ENCODE measurements at regions not wholly inside any gene's neighbourhood (a gene's known extent, or its start where the extent isn't known, plus 50 kb on each side); places are given as distances from the start of the nearest gene placed in this dataset.
"Not testable (repeated sequence)": the region's sequence is repeated elsewhere in the genome, so short reads cannot be mapped to it uniquely, and the experiment has no call there.

DNA sequence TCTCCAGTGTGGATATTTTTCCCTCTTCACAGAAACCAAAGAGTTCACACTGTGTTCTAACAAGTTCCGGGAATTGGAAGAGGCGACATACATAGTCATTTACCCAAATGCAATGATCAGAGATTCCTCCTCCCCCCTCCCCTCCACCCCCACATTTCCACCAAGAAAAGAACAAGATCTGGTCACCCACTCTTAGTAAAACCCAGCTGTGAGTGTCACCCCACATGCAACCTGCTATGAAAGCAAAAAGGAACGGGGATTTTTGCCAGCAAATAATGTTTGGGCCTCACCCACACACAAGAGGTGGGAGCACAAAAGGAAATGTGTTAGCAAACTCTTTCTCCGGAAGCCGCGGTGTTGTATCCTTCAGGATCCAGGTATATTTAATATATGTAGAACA, 745.0 kb upstream of the AUTS2 start:
- no peak for DNase-seq (ENCODE audit: low spot score)
- Mint-ChIP-seq H3K4me3 (ENCODE audit: low read depth) (no peak overlapping the region), H3K4me1 (ENCODE audit: low read depth) (no peaks in the 10 kb centered on the region), H3K9me3 (peaks cover 49% of the 10 kb centered on the region), H3K27ac (no peak overlapping the region), H3K36me3 (ENCODE audit: low read depth) (no peaks in the 10 kb centered on the region), H3K27me3 (ENCODE audit: low read depth) (no peaks in the 10 kb centered on the region)
- intact Hi-C loops (cut with micrococcal nuclease) = no loop called here

DNA sequence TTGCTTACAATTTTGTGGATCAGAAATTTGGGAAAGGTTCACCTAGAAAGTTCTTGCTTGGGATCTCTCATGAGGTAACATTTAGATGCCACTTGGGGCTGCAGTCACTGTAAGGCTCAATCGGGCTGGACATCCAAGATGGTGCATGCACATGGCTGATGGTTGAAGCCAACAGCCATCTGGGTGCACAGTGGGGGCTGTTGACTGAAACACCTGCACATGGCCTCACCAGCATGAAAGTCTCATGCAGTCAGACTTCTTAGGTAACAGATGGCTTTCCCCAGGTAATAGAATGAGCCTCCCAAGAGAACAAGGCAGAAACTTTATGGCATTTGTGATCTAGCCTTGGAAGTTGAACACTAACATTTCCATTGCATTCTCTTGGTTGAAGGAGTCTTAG, 740.7 kb upstream of the AUTS2 start:
- peaks cover 54% of the 10 kb centered on the region for H3K9me3 Mint-ChIP-seq
- no peak overlapping the region for H3K4me3 Mint-ChIP-seq (ENCODE audit: low read depth)
- no peaks in the 10 kb centered on the region for H3K4me1 Mint-ChIP-seq (ENCODE audit: low read depth)
- H3K36me3 Mint-ChIP-seq (ENCODE audit: low read depth) = no peaks in the 10 kb centered on the region
- H3K27me3 Mint-ChIP-seq (ENCODE audit: low read depth) = no peaks in the 10 kb centered on the region
- intact Hi-C loops (cut with micrococcal nuclease) = no loop called here
- H3K27ac Mint-ChIP-seq = no peak overlapping the region
- DNase-seq (ENCODE audit: low spot score) = no peak

GRCh38 chr7:68858497-68858896, 739.8 kb upstream of the AUTS2 start:
- H3K27me3 Mint-ChIP-seq (ENCODE audit: low read depth) = no peaks in the 10 kb centered on the region
- intact Hi-C loops (cut with micrococcal nuclease) = no loop called here
- H3K36me3 Mint-ChIP-seq (ENCODE audit: low read depth) = no peaks in the 10 kb centered on the region
- H3K27ac Mint-ChIP-seq = no peak overlapping the region
- no peaks in the 10 kb centered on the region for H3K4me1 Mint-ChIP-seq (ENCODE audit: low read depth)
- DNase-seq (ENCODE audit: low spot score) = no peak
- H3K4me3 Mint-ChIP-seq (ENCODE audit: low read depth) = no peak overlapping the region
- H3K9me3 Mint-ChIP-seq = peaks cover 54% of the 10 kb centered on the region

- H3K4me1 Mint-ChIP-seq (ENCODE audit: low read depth) = no peaks in the 10 kb centered on the region
- intact Hi-C loops (cut with micrococcal nuclease) = no loop called here
- H3K4me3 Mint-ChIP-seq (ENCODE audit: low read depth) = no peak overlapping the region
- H3K36me3 Mint-ChIP-seq (ENCODE audit: low read depth) = no peaks in the 10 kb centered on the region
- peaks cover 49% of the 10 kb centered on the region for H3K9me3 Mint-ChIP-seq
- H3K27ac Mint-ChIP-seq = no peak overlapping the region
- H3K27me3 Mint-ChIP-seq (ENCODE audit: low read depth) = no peaks in the 10 kb centered on the region
- DNase-seq (ENCODE audit: low spot score) = no peak
Measured at GRCh38 chr7:68861171-68861570, 737.1 kb upstream of the AUTS2 start.

- Mint-ChIP-seq H3K36me3 (ENCODE audit: low read depth) (no peaks in the 10 kb centered on the region), H3K4me3 (ENCODE audit: low read depth) (no peak overlapping the region), H3K4me1 (ENCODE audit: low read depth) (no peaks in the 10 kb centered on the region), H3K27ac (no peak overlapping the region), H3K27me3 (ENCODE audit: low read depth) (no peaks in the 10 kb centered on the region), H3K9me3 (peaks cover 53% of the 10 kb centered on the region)
- intact Hi-C loops (cut with micrococcal nuclease) = no loop called here
- no peak for DNase-seq (ENCODE audit: low spot score)
Measured at GRCh38 chr7:68862261-68862660, 736.0 kb upstream of the AUTS2 start.

DNA sequence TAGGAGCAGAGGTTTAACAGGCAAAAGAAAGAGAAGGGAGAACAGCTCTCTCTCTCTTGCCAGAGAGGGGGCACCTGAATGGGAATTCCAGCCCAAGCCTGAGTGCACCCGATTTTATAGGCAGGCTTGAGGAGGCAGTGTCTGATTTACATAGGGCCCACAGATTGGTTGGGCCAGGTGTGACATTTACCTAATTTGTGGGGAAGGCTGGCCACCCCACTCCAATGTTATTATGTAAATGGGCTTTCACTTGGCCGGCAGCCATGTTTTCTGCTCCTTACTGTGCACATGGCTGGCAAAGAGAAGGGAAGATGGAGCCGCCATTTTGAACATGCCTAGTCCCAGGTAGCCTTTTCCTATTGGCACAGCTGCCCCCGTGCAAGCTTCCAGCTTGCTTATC, 735.5 kb upstream of the AUTS2 start:
- no peak overlapping the region for H3K27ac Mint-ChIP-seq
- no peaks in the 10 kb centered on the region for H3K4me1 Mint-ChIP-seq (ENCODE audit: low read depth)
- DNase-seq (ENCODE audit: low spot score) = no peak
- H3K9me3 Mint-ChIP-seq = peaks cover 51% of the 10 kb centered on the region
- H3K27me3 Mint-ChIP-seq (ENCODE audit: low read depth) = no peaks in the 10 kb centered on the region
- no peak overlapping the region for H3K4me3 Mint-ChIP-seq (ENCODE audit: low read depth)
- intact Hi-C loops (cut with micrococcal nuclease) = no loop called here
- H3K36me3 Mint-ChIP-seq (ENCODE audit: low read depth) = no peaks in the 10 kb centered on the region

GRCh38 chr7:68865351-68866199, 732.7 kb upstream of the AUTS2 start:
- Mint-ChIP-seq H3K9me3 (peaks cover 65% of the 10 kb centered on the region), H3K27me3 (ENCODE audit: low read depth) (no peaks in the 10 kb centered on the region), H3K4me3 (ENCODE audit: low read depth) (no peak overlapping the region), H3K36me3 (ENCODE audit: low read depth) (no peaks in the 10 kb centered on the region), H3K27ac (no peak overlapping the region), H3K4me1 (ENCODE audit: low read depth) (no peaks in the 10 kb centered on the region)
- intact Hi-C loops (cut with micrococcal nuclease) = no loop called here
- no peak for DNase-seq (ENCODE audit: low spot score)

- intact Hi-C loops (cut with micrococcal nuclease) = no loop called here
- Mint-ChIP-seq H3K4me3 (ENCODE audit: low read depth) (no peak overlapping the region), H3K9me3 (peaks cover 69% of the 10 kb centered on the region), H3K36me3 (ENCODE audit: low read depth) (no peaks in the 10 kb centered on the region), H3K4me1 (ENCODE audit: low read depth) (no peaks in the 10 kb centered on the region), H3K27ac (no peak overlapping the region), H3K27me3 (ENCODE audit: low read depth) (no peaks in the 10 kb centered on the region)
- DNase-seq (ENCODE audit: low spot score) = no peak
Measured at GRCh38 chr7:68866200-68866570, 732.1 kb upstream of the AUTS2 start.

GRCh38 chr7:68866721-68867120, 731.6 kb upstream of the AUTS2 start:
- H3K27ac Mint-ChIP-seq; H3K4me3 Mint-ChIP-seq (ENCODE audit: low read depth); H3K36me3 Mint-ChIP-seq (ENCODE audit: low read depth); H3K4me1 Mint-ChIP-seq (ENCODE audit: low read depth); H3K27me3 Mint-ChIP-seq (ENCODE audit: low read depth); intact Hi-C loops (cut with micrococcal nuclease); DNase-seq (ENCODE audit: low spot score): not testable (repeated sequence)
- peaks cover 69% of the 10 kb centered on the region for H3K9me3 Mint-ChIP-seq

DNA sequence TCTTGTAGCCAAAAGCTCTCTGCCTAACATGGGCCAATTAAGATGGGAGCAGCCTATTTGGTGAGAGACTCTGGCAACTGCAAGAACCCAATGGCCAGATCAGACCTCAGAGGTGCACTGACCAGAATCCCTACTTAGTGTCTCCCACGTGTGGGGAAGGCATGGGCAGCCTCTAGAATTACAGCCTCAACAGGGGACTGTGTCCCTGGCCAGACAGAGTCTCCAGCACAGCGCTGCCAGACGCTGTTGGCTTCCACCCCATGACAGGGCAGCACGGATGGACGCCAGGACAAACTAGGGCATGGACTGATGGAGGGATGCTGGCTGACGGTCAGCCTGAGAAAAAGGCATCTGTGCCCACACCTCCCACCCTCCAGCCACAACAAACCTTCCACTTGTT, 729.3 kb upstream of the AUTS2 start:
- intact Hi-C loops (cut with micrococcal nuclease) = no loop called here
- no peaks in the 10 kb centered on the region for H3K27me3 Mint-ChIP-seq (ENCODE audit: low read depth)
- H3K9me3 Mint-ChIP-seq = peaks cover 71% of the 10 kb centered on the region
- DNase-seq (ENCODE audit: low spot score) = no peak
- no peaks in the 10 kb centered on the region for H3K36me3 Mint-ChIP-seq (ENCODE audit: low read depth)
- H3K4me3 Mint-ChIP-seq (ENCODE audit: low read depth) = no peak overlapping the region
- H3K27ac Mint-ChIP-seq = no peak overlapping the region
- no peaks in the 10 kb centered on the region for H3K4me1 Mint-ChIP-seq (ENCODE audit: low read depth)

GRCh38 chr7:68873616-68874015, 724.7 kb upstream of the AUTS2 start:
- Mint-ChIP-seq H3K27ac (no peak overlapping the region), H3K36me3 (ENCODE audit: low read depth) (no peaks in the 10 kb centered on the region), H3K4me3 (ENCODE audit: low read depth) (no peak overlapping the region), H3K4me1 (ENCODE audit: low read depth) (no peaks in the 10 kb centered on the region), H3K9me3 (peaks cover 62% of the 10 kb centered on the region), H3K27me3 (ENCODE audit: low read depth) (no peaks in the 10 kb centered on the region)
- intact Hi-C loops (cut with micrococcal nuclease) = no loop called here
- no peak for DNase-seq (ENCODE audit: low spot score)

- intact Hi-C loops (cut with micrococcal nuclease) = no loop called here
- Mint-ChIP-seq H3K4me3 (ENCODE audit: low read depth) (no peak overlapping the region), H3K9me3 (peaks cover 55% of the 10 kb centered on the region)
Measured at GRCh38 chr7:68875857-68876256, 722.4 kb upstream of the AUTS2 start.

GRCh38 chr7:68887116-68887515, 711.2 kb upstream of the AUTS2 start:
- H3K27me3 Mint-ChIP-seq (ENCODE audit: low read depth); H3K4me1 Mint-ChIP-seq (ENCODE audit: low read depth); H3K36me3 Mint-ChIP-seq (ENCODE audit: low read depth); H3K4me3 Mint-ChIP-seq (ENCODE audit: low read depth); H3K27ac Mint-ChIP-seq; DNase-seq (ENCODE audit: low spot score); intact Hi-C loops (cut with micrococcal nuclease): not testable (repeated sequence)
- peaks cover 40% of the 10 kb centered on the region for H3K9me3 Mint-ChIP-seq

More at GRCh38 chr7:68875857-68876256, 722.4 kb upstream of the AUTS2 start:
- no peak for DNase-seq (ENCODE audit: low spot score)
- Mint-ChIP-seq H3K27ac (no peak overlapping the region), H3K36me3 (ENCODE audit: low read depth) (no peaks in the 10 kb centered on the region), H3K27me3 (ENCODE audit: low read depth) (no peaks in the 10 kb centered on the region), H3K4me1 (ENCODE audit: low read depth) (no peaks in the 10 kb centered on the region)

GRCh38 chr7:68888971-68889385, 709.3 kb upstream of the AUTS2 start:
- Mint-ChIP-seq H3K27ac (no peak overlapping the region), H3K27me3 (ENCODE audit: low read depth) (no peaks in the 10 kb centered on the region), H3K4me3 (ENCODE audit: low read depth) (no peak overlapping the region), H3K36me3 (ENCODE audit: low read depth) (no peaks in the 10 kb centered on the region), H3K4me1 (ENCODE audit: low read depth) (no peaks in the 10 kb centered on the region), H3K9me3 (peaks cover 34% of the 10 kb centered on the region)
- no peak for DNase-seq (ENCODE audit: low spot score)
- intact Hi-C loops (cut with micrococcal nuclease) = no loop called here
